ENCODE measurements at regions not wholly inside any gene's neighbourhood (a gene's known extent, or its start where the extent isn't known, plus 50 kb on each side); places are given as distances from the start of the nearest gene placed in this dataset.

DNA sequence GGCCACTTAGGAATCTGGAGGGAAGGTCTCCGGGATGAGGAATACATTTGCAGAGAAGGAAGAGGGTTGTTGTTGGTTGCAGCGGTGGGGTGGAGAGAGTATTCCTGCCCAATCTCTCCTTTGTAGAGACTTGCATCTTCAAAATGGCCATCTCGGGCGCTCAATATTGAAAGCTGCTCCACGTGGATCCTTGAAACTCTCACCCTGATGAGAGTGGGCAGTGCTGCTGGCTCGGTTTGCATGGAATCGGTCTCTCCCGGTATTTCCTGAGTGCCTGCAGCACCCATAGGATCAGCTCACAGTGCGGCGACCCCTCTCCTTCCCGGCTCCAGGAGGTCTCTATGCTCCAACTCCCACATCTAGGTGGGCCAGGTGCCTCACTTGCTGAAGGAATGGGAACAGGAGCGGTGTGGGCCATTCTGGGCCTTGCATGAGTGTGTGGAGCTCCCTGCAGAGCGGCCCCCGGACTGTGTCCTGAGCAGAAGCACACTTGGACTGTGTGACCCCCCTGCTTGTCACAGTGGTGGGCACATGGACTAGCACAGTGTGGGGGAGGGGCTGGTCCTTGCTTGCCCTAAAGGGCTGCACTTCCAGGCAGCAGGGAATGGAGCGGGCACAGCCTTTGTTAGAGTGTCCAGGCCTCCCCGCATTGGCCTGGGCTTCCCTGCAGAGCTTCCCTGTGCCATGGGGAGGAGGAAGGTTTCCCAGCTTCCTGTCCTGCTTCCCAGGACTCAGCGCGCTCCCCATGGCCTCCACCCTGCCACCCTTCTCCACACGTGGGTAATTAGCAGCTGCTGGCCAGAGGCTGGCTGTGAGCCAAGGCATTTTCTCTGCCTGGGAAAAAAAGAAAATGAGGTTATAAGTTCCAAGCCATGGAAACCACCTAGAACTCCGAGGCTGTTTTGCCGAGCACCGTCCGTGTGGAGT lies 139.3 kb downstream of the IRF8 start:
- peak; percentile 72 for DNase-seq (ENCODE audit: low spot score)

GRCh38 chr16:86038926-86039310 lies 140.0 kb downstream of the IRF8 start:
- peak; percentile 62 for DNase-seq (ENCODE audit: low spot score)

DNA sequence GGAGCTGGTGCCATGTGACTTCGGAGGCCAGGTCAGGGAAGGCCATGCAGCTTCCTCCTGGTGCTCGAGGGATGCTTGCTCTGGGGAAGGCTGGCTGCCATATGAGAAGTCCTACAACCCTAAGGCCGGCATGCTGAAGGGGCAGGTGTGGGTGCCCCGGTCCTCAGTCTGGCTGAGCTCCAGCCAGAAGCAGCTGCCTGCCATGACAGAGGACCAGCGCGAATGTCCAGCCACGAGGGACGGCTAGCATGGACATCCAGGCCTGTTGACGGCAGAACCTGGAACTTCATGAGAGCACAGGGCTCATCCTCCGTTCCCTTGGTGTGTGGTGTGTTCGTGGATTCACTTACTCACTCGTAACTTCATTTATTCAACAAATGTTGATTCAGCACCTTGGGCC lies 140.6 kb downstream of the IRF8 start:
- peak; percentile 59 for DNase-seq (ENCODE audit: low spot score)

- DNase-seq (ENCODE audit: low spot score) = no peak
Measured at GRCh38 chr16:86040496-86040895, 141.5 kb downstream of the IRF8 start.

GRCh38 chr16:86041215-86041614 lies 142.3 kb downstream of the IRF8 start:
- no peak for DNase-seq (ENCODE audit: low spot score)

GRCh38 chr16:86041807-86042206 lies 142.8 kb downstream of the IRF8 start:
- no peak for DNase-seq (ENCODE audit: low spot score)

GRCh38 chr16:86042393-86042792 lies 143.4 kb downstream of the IRF8 start:
- DNase-seq (ENCODE audit: low spot score) = no peak

- no peak for DNase-seq (ENCODE audit: low spot score)
Measured at GRCh38 chr16:86042996-86043725, 144.2 kb downstream of the IRF8 start.

DNA sequence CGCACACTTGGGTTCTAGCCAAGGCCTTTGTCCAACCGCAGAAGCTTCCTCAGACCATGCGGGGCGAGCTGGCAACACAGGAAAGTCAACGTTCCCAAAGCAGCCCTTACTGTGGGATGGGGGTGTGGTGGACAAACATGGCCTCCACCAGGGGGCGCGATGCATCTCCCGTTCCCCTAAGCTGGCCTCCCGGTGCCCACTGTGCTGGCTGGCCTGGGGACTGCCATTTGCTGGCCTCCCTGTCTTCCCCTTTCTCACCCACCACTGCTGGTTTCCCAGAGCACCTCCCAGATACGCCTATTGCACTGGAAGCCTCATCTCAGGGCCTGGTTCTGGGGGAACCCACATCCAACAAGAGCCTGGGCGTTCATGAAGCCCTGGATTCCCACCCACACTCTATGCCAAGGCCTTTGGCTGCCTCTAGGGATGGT lies 145.3 kb downstream of the IRF8 start:
- DNase-seq (ENCODE audit: low spot score) = peak; percentile 88

DNA sequence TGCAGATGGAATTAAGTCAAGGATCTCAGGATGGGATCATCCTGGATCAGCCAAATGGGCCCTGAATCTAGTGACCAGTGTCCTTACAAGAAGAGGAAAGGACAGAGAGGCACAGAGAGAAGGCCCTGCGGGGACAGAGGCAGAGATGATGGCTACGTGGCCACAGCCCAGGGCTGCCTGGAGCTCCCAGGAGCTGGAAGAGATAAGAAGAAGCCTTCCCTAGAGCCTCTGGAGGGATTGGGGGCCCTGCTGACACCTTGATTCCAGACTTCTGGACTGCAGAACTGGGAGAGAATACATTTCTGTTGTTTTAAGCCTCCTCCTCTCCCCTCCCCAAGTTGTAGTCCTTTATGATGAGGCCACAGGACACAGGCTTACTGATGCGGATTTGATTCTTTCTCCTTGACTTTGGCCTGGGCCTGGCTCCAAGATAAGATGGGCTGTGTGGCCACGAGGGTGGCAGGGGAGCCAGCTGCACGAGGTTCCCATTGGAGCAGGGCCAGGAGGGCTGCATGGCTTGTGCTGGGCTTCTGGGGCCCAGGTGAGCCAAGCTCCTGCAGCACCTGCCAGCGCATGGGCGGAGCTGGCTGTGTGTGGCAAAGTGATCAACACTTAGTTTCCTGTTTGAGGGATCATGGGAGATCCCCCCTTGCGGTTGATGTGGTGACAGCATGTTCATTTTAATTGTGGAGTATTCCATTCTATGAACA lies 146.1 kb downstream of the IRF8 start:
- peak; percentile 55 for DNase-seq (ENCODE audit: low spot score)

GRCh38 chr16:86045591-86045971 lies 146.6 kb downstream of the IRF8 start:
- DNase-seq (ENCODE audit: low spot score) = peak; percentile 37

DNA sequence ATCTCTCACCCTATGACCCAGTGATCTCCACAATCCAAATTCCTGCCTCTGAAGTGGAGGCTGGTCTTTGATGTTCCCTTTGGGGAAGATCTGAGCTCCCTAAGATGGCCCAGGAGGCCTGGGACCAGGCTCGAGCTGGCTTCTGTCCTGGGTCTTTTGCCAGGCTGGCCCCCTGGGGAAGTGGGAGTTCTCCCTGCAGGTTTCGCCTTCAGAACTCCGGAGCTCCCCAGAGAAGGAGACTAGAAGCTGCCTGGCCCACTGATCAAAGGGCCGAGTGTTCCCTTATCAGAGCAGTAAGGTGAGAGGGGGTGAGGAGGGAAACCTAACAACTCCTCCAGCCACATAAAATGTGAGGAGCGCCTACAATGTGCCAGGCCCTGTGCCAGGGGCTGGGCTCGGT lies 147.1 kb downstream of the IRF8 start:
- peak; percentile 41 for DNase-seq (ENCODE audit: low spot score)

DNA sequence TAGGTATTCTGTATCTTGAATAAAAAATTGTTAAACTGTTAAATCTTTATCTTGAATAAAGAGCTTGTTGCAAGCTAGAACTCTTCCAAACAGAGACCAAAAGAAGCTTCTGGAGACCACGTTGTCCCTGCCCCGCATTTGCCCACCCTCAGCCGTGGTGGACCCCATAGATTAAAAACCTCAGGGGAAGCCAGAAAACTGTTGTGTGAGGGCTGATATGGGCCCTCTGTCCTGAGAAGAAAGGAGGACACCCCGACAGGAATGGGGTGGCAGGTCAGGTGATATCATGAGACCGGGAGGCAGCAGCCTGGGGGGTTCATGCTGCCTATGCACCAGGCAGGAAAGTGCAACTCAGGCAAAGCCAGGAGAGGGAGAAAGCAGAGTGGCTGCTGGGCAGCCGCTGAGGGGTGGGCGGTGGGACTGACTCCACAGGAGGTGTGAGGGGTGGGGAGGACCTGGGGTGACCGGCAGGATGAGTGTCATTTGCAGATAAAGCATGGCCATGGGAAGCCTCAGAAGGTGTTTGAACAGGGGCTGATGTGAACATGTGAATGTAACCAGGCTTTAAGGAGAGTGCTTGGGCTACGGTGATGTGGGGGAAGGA lies 147.8 kb downstream of the IRF8 start:
- peak; percentile 37 for DNase-seq (ENCODE audit: low spot score)

- DNase-seq (ENCODE audit: low spot score) = peak; percentile 82
Measured at GRCh38 chr16:86048221-86048620, 149.3 kb downstream of the IRF8 start.

DNA sequence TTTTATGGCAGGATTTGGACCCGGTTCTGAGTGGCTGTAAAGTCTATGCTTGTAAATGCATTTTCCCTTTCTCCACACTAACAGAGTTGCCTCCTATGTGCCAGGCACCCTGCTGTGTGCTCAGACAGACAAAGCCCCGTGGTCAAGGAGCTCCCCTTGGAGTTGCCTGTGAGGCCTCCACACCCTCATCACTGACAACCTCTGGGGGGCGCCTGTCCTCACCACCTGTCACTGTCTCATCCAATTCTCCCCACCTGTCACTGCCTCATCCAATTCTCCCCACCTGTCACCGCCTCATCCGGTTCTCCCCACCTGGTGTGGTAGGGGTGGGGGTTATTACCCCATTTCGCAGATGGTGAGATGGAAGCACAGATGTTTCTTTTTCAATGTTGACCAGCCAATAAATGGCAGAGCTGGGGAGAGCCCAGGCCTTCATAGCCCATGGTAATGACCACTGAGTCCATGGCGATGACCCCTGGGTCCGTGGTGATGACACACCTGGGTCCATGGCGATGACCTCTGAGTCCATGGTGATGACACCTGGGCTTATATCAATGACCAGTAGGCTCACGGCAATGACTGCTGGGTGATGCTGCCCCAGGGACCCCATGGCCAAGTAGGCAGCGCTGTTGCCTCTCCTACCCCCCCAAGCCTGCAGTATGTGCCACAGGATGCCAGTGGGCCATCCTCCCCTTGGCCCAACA lies 150.1 kb downstream of the IRF8 start:
- no peak for DNase-seq (ENCODE audit: low spot score)

DNA sequence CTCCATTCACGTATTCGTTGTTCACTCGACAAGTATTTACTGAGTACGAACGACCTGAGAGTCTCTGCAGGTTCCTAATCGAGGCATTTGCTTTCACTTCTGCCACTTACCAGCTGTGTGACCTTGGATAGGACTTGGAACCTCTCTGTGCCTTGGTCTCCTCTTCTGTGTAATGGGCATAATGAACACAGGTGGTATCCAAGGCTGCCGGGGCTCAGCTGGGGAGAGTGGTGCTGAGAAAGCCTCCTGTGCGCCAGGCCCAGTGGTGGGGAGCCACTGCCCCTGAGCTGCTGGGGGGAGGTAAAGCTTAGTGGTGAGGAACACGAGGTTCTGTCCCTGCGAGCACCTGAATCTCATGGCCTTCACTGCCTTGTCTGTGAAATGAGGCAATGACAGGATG lies 150.7 kb downstream of the IRF8 start:
- no peak for DNase-seq (ENCODE audit: low spot score)

- DNase-seq (ENCODE audit: low spot score) = no peak
Measured at GRCh38 chr16:86050111-86050510, 151.1 kb downstream of the IRF8 start.

DNA sequence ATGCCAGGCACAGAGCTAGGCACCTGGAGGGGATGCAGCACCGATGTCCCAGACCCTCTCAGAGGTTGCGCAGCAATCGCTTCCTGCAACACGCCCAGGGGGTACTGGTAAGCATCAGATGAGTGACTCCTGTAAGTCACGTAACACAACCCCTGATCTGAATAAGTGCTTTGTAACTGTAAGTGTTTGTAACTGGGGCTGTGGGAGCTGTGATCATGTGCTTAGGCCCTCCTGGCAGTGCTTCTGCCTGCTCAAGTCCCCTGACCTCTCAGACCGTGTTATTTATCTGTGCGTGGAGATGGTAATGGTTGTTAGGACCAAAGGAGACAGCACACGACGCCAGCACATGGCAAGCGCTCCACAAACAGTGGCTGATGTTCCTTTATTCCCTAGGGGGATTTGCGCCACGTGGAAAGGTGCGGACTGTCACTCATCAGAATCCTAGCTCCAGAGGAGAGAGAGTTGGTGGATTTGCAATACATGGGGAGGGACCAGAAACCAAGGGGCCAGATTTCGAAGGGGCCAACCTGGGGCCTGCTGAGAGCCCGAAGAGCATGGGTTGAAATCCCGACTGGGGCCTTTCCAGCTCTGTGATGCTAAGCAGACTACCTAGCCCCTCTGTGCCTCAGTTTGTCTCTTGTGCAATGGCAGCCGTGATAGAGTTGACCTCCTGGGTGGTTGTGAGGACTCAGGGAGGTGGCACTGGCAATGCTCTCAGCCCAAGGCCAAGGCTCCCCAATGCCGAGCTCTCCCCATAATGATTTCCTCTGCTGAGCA lies 151.8 kb downstream of the IRF8 start:
- no peak for DNase-seq (ENCODE audit: low spot score)

GRCh38 chr16:86051368-86052114 lies 152.6 kb downstream of the IRF8 start:
- no peak for DNase-seq (ENCODE audit: low spot score)
